K562 (cell line): ENCODE measurements at regions not wholly inside any gene's neighbourhood (a gene's known extent, or its start where the extent isn't known, plus 50 kb on each side); places are given as distances from the start of the nearest gene placed in this dataset.

Source experiments
- ATAC-seq: fragments of 200-7000 bp; cut with Tn5 transposase; 3 replicates; pipeline ENCODE4 v1.9.1; 2020; ENCODE audit warnings: moderate library complexity
- BruUV-seq: library from RNA; stranded (reverse); fragments of 400-500 nt; replicated peaks from 2 replicates; lab custom pipeline; 2021; lab: Mats Ljungman, UMichigan
- CTCF ChIA-PET: fragments of 300-600 bp; formaldehyde crosslinking; extraction: SDS; loops from one replicate; lab custom pipeline; 2021; ENCODE audit warnings: low intra/inter-chr PET ratio; lab: Yijun Ruan, JAX
- POLR2A ChIA-PET: fragments of 300-600, 350-650 bp; sonication (Branson Sonifier 250); formaldehyde crosslinking; extraction: SDS; loops from one replicate; lab custom pipeline; 2021; ENCODE audit warnings: antibody characterized with exemption, inconsistent platforms; lab: Yijun Ruan, JAX
- DNase-seq, 4 experiments: peaks; one replicate each; pipeline versions ENCODE4 v3.0.0 to v3.0.0-alpha.2; 2011 to 2018; ENCODE audit warnings: low spot score in 3 of 4, mixed read lengths in 3 of 4; ENCODE audit errors: extremely low read depth in 1 of 4
- FAIRE-seq: peaks from 2 replicates; lab custom pipeline; 2011; peaks lifted over from hg19 to GRCh38; lab: Jason Lieb, UNC
- H2AFZ ChIP-seq: 2 replicates; pipeline ENCODE4 v1.6.0; 2011; ENCODE audit warnings: low read depth, low read length, control low read depth, inconsistent platforms
- H3K27ac ChIP-seq: fragments of 200-600 bp; 3 replicates; pipeline ENCODE4 v1.8.0; 2011; ENCODE audit warnings: low read depth, mild to moderate bottlenecking, control low read depth, inconsistent platforms, low read length, moderate library complexity, mixed read lengths; ENCODE audit errors: extremely low read depth
- H3K27me3 ChIP-seq, 2 experiments: fragments of 300-600 bp in 1 of 2; 2 replicates in 1 of 2; 3 replicates in 1 of 2; pipeline versions ENCODE4 v1.6.0 to v1.8.0; 2011; ENCODE audit warnings: inconsistent platforms in 2 of 2, low read length in 2 of 2, mild to moderate bottlenecking in 1 of 2, mixed read lengths in 1 of 2, moderate library complexity in 1 of 2; ENCODE audit not compliant: control insufficient read depth in 2 of 2, insufficient read depth in 2 of 2
- H3K36me3 ChIP-seq: fragments of 300-600 bp; 3 replicates; pipeline ENCODE4 v1.8.0; 2011; ENCODE audit warnings: mild to moderate bottlenecking, low read length, inconsistent platforms; ENCODE audit not compliant: control insufficient read depth, insufficient read depth
- H3K4me1 ChIP-seq, 2 experiments: fragments of 200-600 bp in 1 of 2; replicated peaks in 1 of 2; 2 replicates in 1 of 2; 3 replicates in 1 of 2; pipeline versions ENCODE4 v1.5.1 to v1.8.0; 2011; ENCODE audit warnings: inconsistent platforms in 2 of 2, low read length in 2 of 2, mild to moderate bottlenecking in 1 of 2, mixed read lengths in 1 of 2, moderate library complexity in 1 of 2; ENCODE audit not compliant: control insufficient read depth in 2 of 2, insufficient read depth in 2 of 2
- H3K4me2 ChIP-seq: 2 replicates; pipeline ENCODE4 v1.6.1; 2011; ENCODE audit warnings: low read length, control low read depth, inconsistent platforms, mixed read lengths; ENCODE audit not compliant: insufficient read depth
- H3K4me3 ChIP-seq: fragments of 200-600 bp; sonication (generic), shearing (Covaris generic); 2 replicates; pipeline ENCODE4 v1.5.1; 2016; ENCODE audit warnings: control low read depth, inconsistent platforms
- H3K79me2 ChIP-seq: fragments of 200-600 bp; 3 replicates; pipeline ENCODE4 v1.8.0; 2011; ENCODE audit warnings: low read length, inconsistent platforms; ENCODE audit not compliant: control insufficient read depth, insufficient read depth
- H3K9ac ChIP-seq, 2 experiments: 2 replicates each; pipeline versions ENCODE4 v1.6.0 to v1.6.1; 2011; ENCODE audit warnings: low read depth in 2 of 2, low read length in 2 of 2, control low read depth in 1 of 2, inconsistent platforms in 1 of 2, mild to moderate bottlenecking in 1 of 2, mixed read lengths in 1 of 2; ENCODE audit not compliant: insufficient read depth in 1 of 2
- H3K9me1 ChIP-seq: one replicate; pipeline ENCODE4 v1.6.0; 2011; ENCODE audit warnings: inconsistent platforms, mild to moderate bottlenecking, low read length, moderate library complexity; ENCODE audit not compliant: control insufficient read depth, insufficient read depth
- H3K9me3 ChIP-seq: replicated peaks from 2 replicates; pipeline ENCODE4 v1.5.1; 2011; ENCODE audit warnings: low read depth, low read length, inconsistent platforms; ENCODE audit not compliant: control insufficient read depth, insufficient read depth
- H4K20me1 ChIP-seq: replicated peaks from 2 replicates; pipeline ENCODE4 v1.6.1; 2011; ENCODE audit warnings: low read length, inconsistent platforms, mixed read lengths; ENCODE audit not compliant: control insufficient read depth, insufficient read depth
- ASH1L ChIP-seq: fragments of 450-650 bp; IDR thresholded peaks from 2 replicates; pipeline ENCODE4 v1.6.1; 2018; ENCODE audit warnings: borderline replicate concordance, mild to moderate bottlenecking, low read depth; ENCODE audit not compliant: partially characterized antibody
- EHMT2 ChIP-seq: fragments of 450-650 bp; IDR thresholded peaks from 2 replicates; pipeline ENCODE4 v1.6.1; 2018; ENCODE audit warnings: antibody characterized with exemption
- MYNN ChIP-seq, 2 experiments: sonication (generic); formaldehyde crosslinking in 1 of 2; IDR thresholded peaks; 2 replicates each; pipeline versions ENCODE4 v1.5.0 to v1.6.1; 2016 to 2020; ENCODE audit warnings: antibody characterized with exemption in 1 of 2, missing genetic modification reagents in 1 of 2
- SMAD1 ChIP-seq: fragments of 150-350 bp; IDR thresholded peaks from 2 replicates; pipeline ENCODE4 v1.6.1; 2014; ENCODE audit warnings: low read length, low read depth; ENCODE audit not compliant: partially characterized antibody
- SMARCA4 ChIP-seq: fragments of 450-650 bp; IDR thresholded peaks from 2 replicates; pipeline ENCODE4 v1.6.1; 2016
- SMARCB1 ChIP-seq: IDR thresholded peaks from 2 replicates; pipeline ENCODE4 v1.6.1; 2011; ENCODE audit warnings: improper control_type of control experiment, low read depth; ENCODE audit not compliant: insufficient read length
- SRSF3 ChIP-seq: fragments of 200-400 bp; formaldehyde crosslinking; IDR thresholded peaks from 2 replicates; pipeline ENCODE4 v1.6.1; 2016; ENCODE audit warnings: mild to moderate bottlenecking, low read length, moderate library complexity; ENCODE audit not compliant: insufficient read depth
- WGBS: fragments of 100-300 bp; shearing (Covaris generic); methylation state at CpG from one replicate; pipeline ENCODE4 v1.1.6; 2016; ENCODE audit warnings: low coverage, mixed read lengths; ENCODE audit not compliant: insufficient coverage; ENCODE audit errors: missing lambda C conversion rate; 5-methylcytosine and 5-hydroxymethylcytosine counted together
- in situ Hi-C: fragments of 300-500 bp; cut with MboI; formaldehyde crosslinking; loops from 4 replicates; pipeline ENCODE4 v1.15.0; 2018; ENCODE audit warnings: inconsistent platforms, mixed read lengths
- intact Hi-C: fragments of 100-400 bp; cut with micrococcal nuclease; formaldehyde crosslinking; loops from 2 replicates; pipeline ENCODE4 v1.14.2; 2022
- TF ChIP-seq, protein P1 (sequence below): sonication (generic); formaldehyde crosslinking; IDR thresholded peaks from 2 replicates; pipeline ENCODE4 v1.8.0; 2023; ENCODE audit warnings: mild to moderate bottlenecking, missing genetic modification reagents

GRCh38 chr3:59565125-59565524 lies 515.3 kb upstream of the CFAP20DC start:
- Histone ChIP-seq H3K4me3 (no peak overlapping the region), H3K9me1 (no peaks in the 10 kb centered on the region), H3K9me3 (no peaks in the 10 kb centered on the region), H2AFZ (no peak overlapping the region), H3K79me2 (no peaks in the 10 kb centered on the region), H3K36me3 (no peaks in the 10 kb centered on the region), H3K4me2 (no peak overlapping the region), H3K4me1 (no peaks in the 10 kb centered on the region), H4K20me1 (no peaks in the 10 kb centered on the region), H3K27me3 (peaks cover 0 to 5% of the 10 kb centered on the region in 2 experiments; a peak in 1 of 5 replicates), H3K27ac (no peak overlapping the region), H3K9ac (no peak overlapping the region)
- intact Hi-C loops = no loop called here
- POLR2A ChIA-PET = no interaction called here
- CTCF ChIA-PET = no interaction called here
- no peak for ATAC-seq
- FAIRE-seq = no peak
- in situ Hi-C loops = loop anchor here (25.0 kb wide), 1 partner anchor 1822 kb away; no protein-coding TSS in a partner anchor
- no peak for TF ChIP-seq ASH1L
- TF ChIP-seq, protein P1, sequence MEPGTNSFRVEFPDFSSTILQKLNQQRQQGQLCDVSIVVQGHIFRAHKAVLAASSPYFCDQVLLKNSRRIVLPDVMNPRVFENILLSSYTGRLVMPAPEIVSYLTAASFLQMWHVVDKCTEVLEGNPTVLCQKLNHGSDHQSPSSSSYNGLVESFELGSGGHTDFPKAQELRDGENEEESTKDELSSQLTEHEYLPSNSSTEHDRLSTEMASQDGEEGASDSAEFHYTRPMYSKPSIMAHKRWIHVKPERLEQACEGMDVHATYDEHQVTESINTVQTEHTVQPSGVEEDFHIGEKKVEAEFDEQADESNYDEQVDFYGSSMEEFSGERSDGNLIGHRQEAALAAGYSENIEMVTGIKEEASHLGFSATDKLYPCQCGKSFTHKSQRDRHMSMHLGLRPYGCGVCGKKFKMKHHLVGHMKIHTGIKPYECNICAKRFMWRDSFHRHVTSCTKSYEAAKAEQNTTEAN (CRISPR knock-in tag) = no peak
- no peak for TF ChIP-seq SMAD1
- no peak for TF ChIP-seq SRSF3
- BruUV-seq = no TSS peak
- DNase-seq = no peak
- 0% methylated on average over 1 of the region's 2 CpGs for WGBS

- no peak for ATAC-seq
- H3K27me3 ChIP-seq = no peaks in the 10 kb centered on the region
- ChIA-PET POLR2A (no interaction called here), CTCF (no interaction called here)
- H3K9me1 ChIP-seq = no peaks in the 10 kb centered on the region
- no peak overlapping the region for H3K27ac ChIP-seq
- no peak for FAIRE-seq
- in situ Hi-C loops = loop anchor here (25.0 kb wide), 1 partner anchor 1823 kb away; no protein-coding TSS in a partner anchor
- no peak overlapping the region for H3K4me3 ChIP-seq
- no peaks in the 10 kb centered on the region for H3K9me3 ChIP-seq
- H2AFZ ChIP-seq = no peak overlapping the region
- H3K79me2 ChIP-seq = no peaks in the 10 kb centered on the region
- no peak overlapping the region for H3K4me2 ChIP-seq
- BruUV-seq = no TSS peak
- DNase-seq = no peak
- no peaks in the 10 kb centered on the region for H3K4me1 ChIP-seq
- H3K36me3 ChIP-seq = no peaks in the 10 kb centered on the region
- no peak for TF ChIP-seq MYNN (IDR thresholded peaks at IDR 0.05)
- no peak for TF ChIP-seq MYNN (CRISPR knock-in tag; IDR thresholded peaks at IDR 0.05)
- no peak for TF ChIP-seq SMARCB1
- no peak for TF ChIP-seq SMARCA4
- no peak for TF ChIP-seq EHMT2
- TF ChIP-seq, all 486 proteins: peak for 0
- Histone ChIP-seq H4K20me1 (no peaks in the 10 kb centered on the region), H3K9ac (no peak overlapping the region)
- intact Hi-C loops = no loop called here
- 0% methylated on average over 1 of the region's 1 CpG for WGBS
These were observed 514.1 kb upstream of the CFAP20DC start for GRCh38 chr3:59563966-59564365.
